Mesenchymal stem cell (in vitro differentiated cells and primary cell): ENCODE measurements at regions not wholly inside any gene's neighbourhood (a gene's known extent, or its start where the extent isn't known, plus 50 kb on each side); places are given as distances from the start of the nearest gene placed in this dataset.
"Not testable (repeated sequence)": the region's sequence is repeated elsewhere in the genome, so short reads cannot be mapped to it uniquely, and the experiment has no call there.

Source experiments
- DNase-seq: peaks from one replicate; pipeline ENCODE4 v3.0.0-alpha.2; 2013
- H2AFZ ChIP-seq: one replicate; pipeline ENCODE4 v1.6.1; 2013; ENCODE audit warnings: low read depth, mild to moderate bottlenecking, control low read depth, inconsistent platforms, low read length, moderate library complexity
- H2AK5ac ChIP-seq: 2 replicates; pipeline ENCODE4 v1.6.1; 2013; ENCODE audit warnings: low read length, moderate library complexity, mild to moderate bottlenecking, inconsistent platforms; ENCODE audit not compliant: severe bottlenecking
- H2BK120ac ChIP-seq: one replicate; pipeline ENCODE4 v1.6.1; 2013; ENCODE audit warnings: low read depth, mild to moderate bottlenecking, inconsistent platforms, low read length, moderate library complexity
- H2BK12ac ChIP-seq, 2 experiments: one replicate each; pipeline ENCODE4 v1.6.1; 2013; ENCODE audit warnings: inconsistent platforms in 2 of 2, low read length in 2 of 2, mild to moderate bottlenecking in 2 of 2, moderate library complexity in 2 of 2, control low read depth in 1 of 2
- H2BK15ac ChIP-seq: one replicate; pipeline ENCODE4 v1.6.1; 2013; ENCODE audit warnings: mild to moderate bottlenecking, low read depth, inconsistent platforms; ENCODE audit not compliant: poor library complexity, severe bottlenecking
- H2BK5ac ChIP-seq: 2 replicates; pipeline ENCODE4 v1.6.1; 2013; ENCODE audit warnings: low read depth, mild to moderate bottlenecking, low read length, control low read depth, inconsistent platforms; ENCODE audit not compliant: poor library complexity, severe bottlenecking
- H3K14ac ChIP-seq, 2 experiments: one replicate each; pipeline ENCODE4 v1.6.1; 2013; ENCODE audit warnings: inconsistent platforms in 2 of 2, low read length in 2 of 2, control low read depth in 1 of 2, mild to moderate bottlenecking in 1 of 2, moderate library complexity in 1 of 2
- H3K18ac ChIP-seq, 2 experiments: one replicate each; pipeline ENCODE4 v1.6.1; 2013; ENCODE audit warnings: inconsistent platforms in 2 of 2, low read length in 2 of 2, control low read depth in 1 of 2, low read depth in 1 of 2, mild to moderate bottlenecking in 1 of 2
- H3K23ac ChIP-seq, 2 experiments: one replicate each; pipeline ENCODE4 v1.6.1; 2013; ENCODE audit warnings: inconsistent platforms in 2 of 2, low read length in 2 of 2, mild to moderate bottlenecking in 2 of 2, moderate library complexity in 2 of 2, control low read depth in 1 of 2
- H3K27ac ChIP-seq: 2 replicates; pipeline ENCODE4 v1.5.1; 2013; ENCODE audit warnings: mild to moderate bottlenecking, moderate library complexity, low read length, control low read depth, inconsistent platforms; ENCODE audit not compliant: poor library complexity, severe bottlenecking
- H3K27me3 ChIP-seq, 2 experiments: 2 replicates each; pipeline versions ENCODE4 v1.6.1 to v1.7.0; 2013; ENCODE audit warnings: low read length in 2 of 2, mild to moderate bottlenecking in 2 of 2, moderate library complexity in 2 of 2, control low read depth in 1 of 2, inconsistent platforms in 1 of 2; ENCODE audit not compliant: control insufficient read depth in 1 of 2, insufficient read depth in 1 of 2
- H3K36me3 ChIP-seq, 2 experiments: 2 replicates each; pipeline versions ENCODE4 v1.6.1 to v1.7.0; 2013; ENCODE audit warnings: low read length in 2 of 2, control low read depth in 1 of 2, inconsistent platforms in 1 of 2, low read depth in 1 of 2, mild to moderate bottlenecking in 1 of 2; ENCODE audit not compliant: insufficient read depth in 2 of 2, control insufficient read depth in 1 of 2
- H3K4ac ChIP-seq, 2 experiments: one replicate each; pipeline ENCODE4 v1.6.1; 2013; ENCODE audit warnings: inconsistent platforms in 2 of 2, low read length in 2 of 2, mild to moderate bottlenecking in 2 of 2, moderate library complexity in 2 of 2, control low read depth in 1 of 2, low read depth in 1 of 2
- H3K4me1 ChIP-seq: 2 replicates; pipeline ENCODE4 v1.6.1; 2013; ENCODE audit warnings: low read depth, low read length, control low read depth; ENCODE audit not compliant: control insufficient read depth, insufficient read depth
- H3K4me2 ChIP-seq: 2 replicates; pipeline ENCODE4 v1.6.1; 2013; ENCODE audit warnings: low read length, mild to moderate bottlenecking, inconsistent platforms; ENCODE audit not compliant: poor library complexity, severe bottlenecking
- H3K4me3 ChIP-seq, 2 experiments: 2 replicates each; pipeline versions ENCODE4 v1.5.1 to v1.7.0; 2013; ENCODE audit warnings: low read length in 2 of 2, mild to moderate bottlenecking in 2 of 2, control low read depth in 1 of 2, low read depth in 1 of 2; ENCODE audit not compliant: insufficient read depth in 1 of 2
- H3K79me1 ChIP-seq: replicated peaks from 2 replicates; pipeline ENCODE4 v1.6.1; 2013; ENCODE audit warnings: mild to moderate bottlenecking, control low read depth, low read length, inconsistent platforms; ENCODE audit not compliant: poor library complexity, severe bottlenecking
- H3K9ac ChIP-seq: 2 replicates; pipeline ENCODE4 v1.7.0; 2013; ENCODE audit warnings: mild to moderate bottlenecking, low read length, moderate library complexity
- H3K9me3 ChIP-seq: 2 replicates; pipeline ENCODE4 v1.7.0; 2013; ENCODE audit warnings: mild to moderate bottlenecking, low read length; ENCODE audit not compliant: control insufficient read depth
- H4K8ac ChIP-seq: one replicate; pipeline ENCODE4 v1.6.1; 2013; ENCODE audit warnings: inconsistent platforms, mild to moderate bottlenecking, low read length, moderate library complexity
- H4K91ac ChIP-seq: one replicate; pipeline ENCODE4 v1.6.1; 2013; ENCODE audit warnings: mild to moderate bottlenecking, low read length, inconsistent platforms
- WGBS: methylation state at CpG from one replicate; pipeline ENCODE4 v1.1.7; 2013; ENCODE audit warnings: mixed read lengths; 5-methylcytosine and 5-hydroxymethylcytosine counted together

GRCh38 chr14:106586098-106586704 is 1059.8 kb downstream of the TMEM121 start:
- no peak overlapping the region for H3K4me2 ChIP-seq
- H4K91ac ChIP-seq: no peak overlapping the region
- H2BK12ac ChIP-seq: no peak overlapping the region
- no peak overlapping the region for H2AFZ ChIP-seq
- no peaks in the 10 kb centered on the region for H3K79me1 ChIP-seq
- H3K18ac ChIP-seq: no peak overlapping the region
- no peaks in the 10 kb centered on the region for H3K36me3 ChIP-seq
- H3K14ac ChIP-seq: no peak overlapping the region
- no peak overlapping the region for H3K9ac ChIP-seq
- no peak overlapping the region for H4K8ac ChIP-seq
- H3K4me3 ChIP-seq: no peak overlapping the region
- no peak overlapping the region for H2BK15ac ChIP-seq
- no peaks in the 10 kb centered on the region for H3K4me1 ChIP-seq
- H3K27ac ChIP-seq: no peak overlapping the region
- H2AK5ac ChIP-seq: no peak overlapping the region
- H3K27me3 ChIP-seq: no peaks in the 10 kb centered on the region
- no peak overlapping the region for H3K23ac ChIP-seq
- H2BK120ac ChIP-seq: no peak overlapping the region
- H3K4ac ChIP-seq: no peak overlapping the region
- H3K9me3 ChIP-seq: no peaks in the 10 kb centered on the region
- 73% methylated on average over 8 of the region's 8 CpGs for WGBS
- no peak for DNase-seq
- H2BK5ac ChIP-seq: no peak overlapping the region

- not testable (repeated sequence) for H3K23ac ChIP-seq, H3K9me3 ChIP-seq, H4K91ac ChIP-seq, H3K4me2 ChIP-seq, H3K79me1 ChIP-seq, H3K4me1 ChIP-seq, H2BK120ac ChIP-seq, H3K4me3 ChIP-seq, H4K8ac ChIP-seq, H3K9ac ChIP-seq, H2BK12ac ChIP-seq, H3K27ac ChIP-seq, H2AFZ ChIP-seq, H2AK5ac ChIP-seq, H2BK5ac ChIP-seq, DNase-seq, H3K36me3 ChIP-seq, H3K27me3 ChIP-seq, H3K14ac ChIP-seq, H3K4ac ChIP-seq, H3K18ac ChIP-seq, H2BK15ac ChIP-seq
- 73% methylated on average over 7 of the region's 7 CpGs for WGBS
Observed at GRCh38 chr14:106591539-106591938, 1065.2 kb downstream of the TMEM121 start.

GRCh38 chr14:106592115-106592852 is 1065.9 kb downstream of the TMEM121 start:
- not testable (repeated sequence) for H3K79me1 ChIP-seq, H2BK12ac ChIP-seq, H3K4me2 ChIP-seq, H3K14ac ChIP-seq, H3K4ac ChIP-seq, H2AFZ ChIP-seq, H3K9me3 ChIP-seq, H4K8ac ChIP-seq, DNase-seq, H3K4me3 ChIP-seq, H3K9ac ChIP-seq, H2AK5ac ChIP-seq, H2BK120ac ChIP-seq, H3K36me3 ChIP-seq, H3K23ac ChIP-seq, H4K91ac ChIP-seq, H2BK5ac ChIP-seq, H3K4me1 ChIP-seq, H3K18ac ChIP-seq, H3K27me3 ChIP-seq, H3K27ac ChIP-seq, H2BK15ac ChIP-seq
- 83% methylated on average over 23 of the region's 24 CpGs for WGBS

- DNase-seq: no peak
- Histone ChIP-seq H3K36me3 (no peaks in the 10 kb centered on the region), H4K91ac (no peak overlapping the region), H3K4me1 (no peaks in the 10 kb centered on the region), H3K4ac (no peak overlapping the region), H3K4me2 (no peak overlapping the region), H2AFZ (no peak overlapping the region), H3K27ac (no peak overlapping the region), H2AK5ac (no peak overlapping the region), H3K18ac (no peak overlapping the region), H2BK12ac (no peak overlapping the region), H3K23ac (no peak overlapping the region), H2BK120ac (no peak overlapping the region), H4K8ac (no peak overlapping the region), H3K79me1 (no peaks in the 10 kb centered on the region), H3K4me3 (no peak overlapping the region), H3K14ac (no peak overlapping the region), H3K27me3 (no peaks in the 10 kb centered on the region), H3K9me3 (no peaks in the 10 kb centered on the region), H2BK15ac (no peak overlapping the region), H3K9ac (no peak overlapping the region), H2BK5ac (no peak overlapping the region)
- WGBS: 64% methylated on average over 1 of the region's 2 CpGs
Observed at GRCh38 chr14:106599209-106599608, 1072.8 kb downstream of the TMEM121 start.
